Erythroblast (primary cell): ENCODE measurements at regions not wholly inside any gene's neighbourhood (a gene's known extent, or its start where the extent isn't known, plus 50 kb on each side); places are given as distances from the start of the nearest gene placed in this dataset.

Source experiments
- GATA1 ChIP-seq: IDR thresholded peaks from 2 replicates; pipeline ENCODE4 v1.6.1; 2011; ENCODE audit warnings: low read depth, mild to moderate bottlenecking, control low read depth, low read length, moderate library complexity
- POLR2A ChIP-seq: IDR thresholded peaks from 2 replicates; pipeline ENCODE4 v1.6.1; 2011; ENCODE audit warnings: mild to moderate bottlenecking, low read length

DNA sequence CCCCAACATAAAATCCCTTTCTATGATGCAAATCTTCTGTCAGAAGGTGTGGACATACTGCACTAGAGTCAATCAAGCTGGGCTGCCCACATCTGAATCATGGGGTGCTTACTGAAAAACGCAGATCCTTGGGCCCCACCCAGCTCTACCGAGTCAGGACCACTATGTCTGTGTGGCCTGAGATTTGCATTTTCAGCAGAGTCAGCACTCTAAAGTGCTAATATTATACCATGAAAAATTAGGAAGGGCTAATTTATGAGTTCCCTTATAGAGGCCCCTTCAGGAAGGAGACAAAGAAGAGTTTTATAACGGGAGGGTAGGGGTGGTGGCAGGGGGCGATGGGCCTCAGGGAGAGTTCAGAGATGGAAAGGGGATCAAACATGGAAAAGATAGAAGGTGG lies 163.3 kb upstream of the NABP1 start:
- TF ChIP-seq POLR2A = no peak
- TF ChIP-seq GATA1 = no peak
